Cardiac muscle cell (in vitro differentiated cells and primary cell): ENCODE measurements at regions not wholly inside any gene's neighbourhood (a gene's known extent, or its start where the extent isn't known, plus 50 kb on each side); places are given as distances from the start of the nearest gene placed in this dataset.

Experiments
- DNase-seq, 2 donors: peaks; one replicate each; pipeline versions ENCODE4 v3.0.0 to v3.0.0-alpha.2; 2010 to 2017; ENCODE audit warnings: low read depth in 1 of 2, low spot score in 1 of 2
- H3K27ac ChIP-seq: fragments of 200-600 bp; sonication (generic); 2 replicates; pipeline ENCODE4 v1.5.1; 2016
- H3K27me3 ChIP-seq: fragments of 200-600 bp; sonication (generic); 2 replicates; pipeline ENCODE4 v1.6.0; 2016; ENCODE audit warnings: control low read depth
- H3K36me3 ChIP-seq: fragments of 200-600 bp; sonication (generic); 2 replicates; pipeline ENCODE4 v1.5.1; 2016; ENCODE audit warnings: control low read depth
- H3K4me1 ChIP-seq: fragments of 200-600 bp; sonication (generic); 2 replicates; pipeline ENCODE4 v1.8.1; 2017; ENCODE audit warnings: low read depth, mild to moderate bottlenecking, mixed run types
- H3K4me3 ChIP-seq: fragments of 200-600 bp; sonication (generic); 2 replicates; pipeline ENCODE4 v1.5.1; 2016; ENCODE audit warnings: mild to moderate bottlenecking
- H3K9me3 ChIP-seq: fragments of 200-600 bp; sonication (generic); 2 replicates; pipeline ENCODE4 v1.5.1; 2017; ENCODE audit warnings: low read depth, mild to moderate bottlenecking, control low read depth
- CTCF ChIP-seq: IDR thresholded peaks from 2 replicates; pipeline ENCODE4 v1.5.1; 2012; ENCODE audit warnings: low read depth, mild to moderate bottlenecking, low read length

- no peaks in the 10 kb centered on the region for H3K27me3 ChIP-seq
- no peak for TF ChIP-seq CTCF
Observed at GRCh38 chr2:167771628-167772027, 475.8 kb downstream of the STK39 start.

GRCh38 chr2:167769020-167769419, 478.4 kb downstream of the STK39 start:
- no peaks in the 10 kb centered on the region for H3K9me3 ChIP-seq
- no peak overlapping the region for H3K27ac ChIP-seq
- no peak overlapping the region for H3K4me3 ChIP-seq
- no peaks in the 10 kb centered on the region for H3K27me3 ChIP-seq
- H3K36me3 ChIP-seq = no peaks in the 10 kb centered on the region
- no peaks in the 10 kb centered on the region for H3K4me1 ChIP-seq
- TF ChIP-seq CTCF = no peak
- DNase-seq = no peak

More at GRCh38 chr2:167771628-167772027, 475.8 kb downstream of the STK39 start:
- H3K27ac ChIP-seq = no peak overlapping the region
- DNase-seq = no peak
- no peaks in the 10 kb centered on the region for H3K9me3 ChIP-seq
- H3K4me3 ChIP-seq = no peak overlapping the region
- H3K36me3 ChIP-seq = no peaks in the 10 kb centered on the region
- H3K4me1 ChIP-seq = no peaks in the 10 kb centered on the region

GRCh38 chr2:167767830-167768229, 479.6 kb downstream of the STK39 start:
- TF ChIP-seq CTCF = no peak
- Histone ChIP-seq H3K9me3 (no peaks in the 10 kb centered on the region), H3K4me3 (no peak overlapping the region), H3K27me3 (no peaks in the 10 kb centered on the region), H3K36me3 (no peaks in the 10 kb centered on the region), H3K4me1 (no peaks in the 10 kb centered on the region), H3K27ac (no peak overlapping the region)
- DNase-seq = no peak

GRCh38 chr2:167764772-167765341, 482.5 kb downstream of the STK39 start:
- Histone ChIP-seq H3K4me3 (no peak overlapping the region), H3K27me3 (no peaks in the 10 kb centered on the region), H3K9me3 (no peaks in the 10 kb centered on the region), H3K27ac (no peak overlapping the region), H3K4me1 (peaks cover 21% of the 10 kb centered on the region), H3K36me3 (no peaks in the 10 kb centered on the region)
- TF ChIP-seq CTCF = no peak
- no peak for DNase-seq

GRCh38 chr2:167761465-167762136, 485.8 kb downstream of the STK39 start:
- Histone ChIP-seq H3K27ac (no peak overlapping the region), H3K36me3 (no peaks in the 10 kb centered on the region), H3K27me3 (no peaks in the 10 kb centered on the region), H3K4me3 (no peak overlapping the region), H3K4me1 (peaks cover 21% of the 10 kb centered on the region), H3K9me3 (no peaks in the 10 kb centered on the region)
- DNase-seq = peak in 1 of 2 donors; percentile 13
- TF ChIP-seq CTCF = no peak
